K562 (cell line): ENCODE measurements at regions not wholly inside any gene's neighbourhood (a gene's known extent, or its start where the extent isn't known, plus 50 kb on each side); places are given as distances from the start of the nearest gene placed in this dataset.
A peak's percentile ranks its signal among the peaks of the same experiment; 100 is the strongest.

Experiments used
- ARID2 ChIP-seq: fragments of 450-650 bp; IDR thresholded peaks from 2 replicates; pipeline ENCODE4 v1.6.1; 2017; ENCODE audit warnings: antibody characterized with exemption, mild to moderate bottlenecking
- CTBP1 ChIP-seq: fragments of 450-650 bp; IDR thresholded peaks from 2 replicates; pipeline ENCODE4 v1.6.1; 2016; ENCODE audit warnings: borderline replicate concordance
- ESRRA ChIP-seq: fragments of 450-650 bp; IDR thresholded peaks from 2 replicates; pipeline ENCODE4 v1.6.1; 2014; ENCODE audit warnings: low read depth, mild to moderate bottlenecking, moderate library complexity, borderline replicate concordance
- SPI1 ChIP-seq: IDR thresholded peaks from 2 replicates; pipeline ENCODE4 v1.6.1; 2011; ENCODE audit warnings: low read depth, low read length, control low read depth, borderline replicate concordance
- ZFP36 ChIP-seq: fragments of 150-350 bp; IDR thresholded peaks from 2 replicates; pipeline ENCODE4 v1.6.1; 2018; ENCODE audit warnings: low read length, low read depth; ENCODE audit not compliant: partially characterized antibody
- ZNF232 ChIP-seq: sonication (generic); formaldehyde crosslinking; IDR thresholded peaks from 2 replicates; pipeline ENCODE4 v1.8.0; 2022; ENCODE audit warnings: mild to moderate bottlenecking, missing genetic modification reagents
- ZNF583 ChIP-seq: fragments of 250-450 bp; sonication (Bioruptor Pico); IDR thresholded peaks from 2 replicates; pipeline ENCODE4 v1.4.0; 2020
- ZNF668 ChIP-seq: fragments of 250-450 bp; sonication (Bioruptor Pico); IDR thresholded peaks from 2 replicates; pipeline ENCODE4 v1.8.0; 2022; ENCODE audit warnings: mild to moderate bottlenecking, inconsistent platforms
- TF ChIP-seq, protein P1 (sequence below), 2 experiments: fragments of 450-650 bp in 1 of 2; sonication (generic) in 1 of 2; formaldehyde crosslinking in 1 of 2; IDR thresholded peaks; 2 replicates each; pipeline versions ENCODE4 v1.7.1 to v1.9.0; 2016 to 2022; ENCODE audit warnings: inconsistent platforms in 1 of 2, mild to moderate bottlenecking in 1 of 2, missing genetic modification reagents in 1 of 2
- TF ChIP-seq, protein P2 (sequence below): fragments of 450-650 bp; IDR thresholded peaks from 2 replicates; pipeline ENCODE4 v1.6.1; 2016; ENCODE audit warnings: antibody characterized with exemption
- TF ChIP-seq, protein P3 (sequence below), 3 experiments: fragments of 200-800 bp in 1 of 3; sonication (Bioruptor generic) in 1 of 3; sonication (generic) in 1 of 3; formaldehyde crosslinking in 1 of 3; IDR thresholded peaks; 2 replicates each; pipeline versions ENCODE4 v1.6.1 to v1.8.0; 2016 to 2022; ENCODE audit warnings: mild to moderate bottlenecking in 2 of 3, missing compliant biosample characterization in 2 of 3, missing genetic modification characterization in 2 of 3, missing genetic modification reagents in 1 of 3

DNA sequence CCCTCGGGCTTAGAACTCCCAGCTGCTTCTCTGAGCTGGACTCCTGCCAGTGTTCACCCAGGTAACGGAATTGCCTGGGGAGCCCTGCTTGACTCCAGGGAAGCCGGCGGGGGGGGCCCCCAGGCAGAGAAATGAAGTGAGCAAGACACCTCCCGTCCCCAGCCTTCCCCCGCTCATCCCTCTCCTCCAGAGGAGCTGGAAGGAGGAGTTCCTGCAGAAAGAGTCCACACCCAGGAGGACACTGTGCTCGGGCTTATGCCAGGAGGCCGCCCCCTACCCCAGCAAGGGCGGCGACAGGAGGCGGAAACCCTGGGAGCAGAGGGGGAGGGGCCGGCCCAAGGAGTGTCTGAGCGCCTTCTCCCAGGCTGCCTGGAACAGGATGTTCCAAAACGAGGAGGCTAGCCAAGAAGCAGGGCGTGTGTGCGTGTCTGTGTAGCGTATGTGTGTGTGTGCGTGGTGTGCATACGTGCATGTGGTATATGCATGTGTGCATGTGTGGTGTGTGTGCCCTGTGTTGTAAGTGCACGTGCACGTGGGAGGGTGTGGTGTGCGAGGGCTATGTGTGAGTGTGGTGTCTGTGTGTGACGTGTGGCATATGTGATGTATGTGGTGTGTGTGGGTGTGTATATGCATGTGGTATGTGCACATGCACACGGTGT lies 511.3 kb downstream of the SHQ1 start (continued):
- TF ChIP-seq, protein P1, sequence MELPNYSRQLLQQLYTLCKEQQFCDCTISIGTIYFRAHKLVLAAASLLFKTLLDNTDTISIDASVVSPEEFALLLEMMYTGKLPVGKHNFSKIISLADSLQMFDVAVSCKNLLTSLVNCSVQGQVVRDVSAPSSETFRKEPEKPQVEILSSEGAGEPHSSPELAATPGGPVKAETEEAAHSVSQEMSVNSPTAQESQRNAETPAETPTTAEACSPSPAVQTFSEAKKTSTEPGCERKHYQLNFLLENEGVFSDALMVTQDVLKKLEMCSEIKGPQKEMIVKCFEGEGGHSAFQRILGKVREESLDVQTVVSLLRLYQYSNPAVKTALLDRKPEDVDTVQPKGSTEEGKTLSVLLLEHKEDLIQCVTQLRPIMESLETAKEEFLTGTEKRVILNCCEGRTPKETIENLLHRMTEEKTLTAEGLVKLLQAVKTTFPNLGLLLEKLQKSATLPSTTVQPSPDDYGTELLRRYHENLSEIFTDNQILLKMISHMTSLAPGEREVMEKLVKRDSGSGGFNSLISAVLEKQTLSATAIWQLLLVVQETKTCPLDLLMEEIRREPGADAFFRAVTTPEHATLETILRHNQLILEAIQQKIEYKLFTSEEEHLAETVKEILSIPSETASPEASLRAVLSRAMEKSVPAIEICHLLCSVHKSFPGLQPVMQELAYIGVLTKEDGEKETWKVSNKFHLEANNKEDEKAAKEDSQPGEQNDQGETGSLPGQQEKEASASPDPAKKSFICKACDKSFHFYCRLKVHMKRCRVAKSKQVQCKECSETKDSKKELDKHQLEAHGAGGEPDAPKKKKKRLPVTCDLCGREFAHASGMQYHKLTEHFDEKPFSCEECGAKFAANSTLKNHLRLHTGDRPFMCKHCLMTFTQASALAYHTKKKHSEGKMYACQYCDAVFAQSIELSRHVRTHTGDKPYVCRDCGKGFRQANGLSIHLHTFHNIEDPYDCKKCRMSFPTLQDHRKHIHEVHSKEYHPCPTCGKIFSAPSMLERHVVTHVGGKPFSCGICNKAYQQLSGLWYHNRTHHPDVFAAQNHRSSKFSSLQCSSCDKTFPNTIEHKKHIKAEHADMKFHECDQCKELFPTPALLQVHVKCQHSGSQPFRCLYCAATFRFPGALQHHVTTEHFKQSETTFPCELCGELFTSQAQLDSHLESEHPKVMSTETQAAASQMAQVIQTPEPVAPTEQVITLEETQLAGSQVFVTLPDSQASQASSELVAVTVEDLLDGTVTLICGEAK (IDR thresholded peaks at IDR 0.05): peak; percentile 61; the same call in 1 of the 2 replicates
- TF ChIP-seq, protein P1 (CRISPR knock-in tag; IDR thresholded peaks at IDR 0.05): no peak
- TF ChIP-seq ZNF583 (no peak), ZFP36 (no peak), SPI1 (no peak), ZNF232 (CRISPR knock-in tag) (no peak), ZNF668 (no peak), CTBP1 (peak; percentile 70; the same call in 1 of the 2 replicates), ESRRA (no peak), ARID2 (peak; percentile 85)
- TF ChIP-seq, protein P2, sequence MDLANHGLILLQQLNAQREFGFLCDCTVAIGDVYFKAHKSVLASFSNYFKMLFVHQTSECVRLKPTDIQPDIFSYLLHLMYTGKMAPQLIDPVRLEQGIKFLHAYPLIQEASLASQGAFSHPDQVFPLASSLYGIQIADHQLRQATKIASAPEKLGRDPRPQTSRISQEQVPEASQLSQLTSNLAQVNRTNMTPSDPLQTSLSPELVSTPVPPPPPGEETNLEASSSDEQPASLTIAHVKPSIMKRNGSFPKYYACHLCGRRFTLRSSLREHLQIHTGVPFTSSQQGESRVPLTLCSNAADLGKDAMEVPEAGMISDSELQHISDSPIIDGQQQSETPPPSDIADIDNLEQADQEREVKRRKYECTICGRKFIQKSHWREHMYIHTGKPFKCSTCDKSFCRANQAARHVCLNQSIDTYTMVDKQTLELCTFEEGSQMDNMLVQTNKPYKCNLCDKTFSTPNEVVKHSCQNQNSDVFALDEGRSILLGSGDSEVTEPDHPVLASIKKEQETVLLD: peak; percentile 73
- TF ChIP-seq, protein P3, sequence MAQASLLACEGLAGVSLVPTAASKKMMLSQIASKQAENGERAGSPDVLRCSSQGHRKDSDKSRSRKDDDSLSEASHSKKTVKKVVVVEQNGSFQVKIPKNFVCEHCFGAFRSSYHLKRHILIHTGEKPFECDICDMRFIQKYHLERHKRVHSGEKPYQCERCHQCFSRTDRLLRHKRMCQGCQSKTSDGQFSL (CRISPR knock-in tag; IDR thresholded peaks at IDR 0.05): peak; percentile 90
- TF ChIP-seq, protein P3 (tag; IDR thresholded peaks at IDR 0.05): peak in 1 of 2 experiments; percentile 76; a peak in 2 of 4 replicates
